ENCODE measurements at regions not wholly inside any gene's neighbourhood (a gene's known extent, or its start where the extent isn't known, plus 50 kb on each side); places are given as distances from the start of the nearest gene placed in this dataset.
"Not testable (repeated sequence)": the region's sequence is repeated elsewhere in the genome, so short reads cannot be mapped to it uniquely, and the experiment has no call there.

GRCh38 chr11:92111287-92111686 is 113.3 kb upstream of the FAT3 start:
- no peak for DNase-seq (ENCODE audit: low spot score)

DNA sequence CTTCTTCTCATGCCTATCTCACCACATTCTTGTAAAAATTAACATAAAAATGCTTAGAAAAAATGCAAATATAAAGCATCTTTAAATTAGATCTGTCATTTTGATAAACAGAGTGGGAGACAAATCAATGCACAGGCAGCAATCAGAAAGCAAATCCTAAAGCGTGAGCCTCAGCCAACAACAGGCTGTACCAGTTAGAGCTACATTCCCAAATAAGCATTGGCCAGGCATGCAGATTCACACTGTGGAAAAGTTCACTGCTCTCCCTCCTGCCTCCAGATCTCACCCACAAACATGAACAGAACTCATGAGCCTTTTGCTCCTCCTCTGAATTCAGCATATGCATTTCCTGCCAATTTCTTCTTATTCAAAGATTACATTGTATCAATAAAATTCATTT is 115.2 kb upstream of the FAT3 start:
- no peak for DNase-seq (ENCODE audit: low spot score)

DNA sequence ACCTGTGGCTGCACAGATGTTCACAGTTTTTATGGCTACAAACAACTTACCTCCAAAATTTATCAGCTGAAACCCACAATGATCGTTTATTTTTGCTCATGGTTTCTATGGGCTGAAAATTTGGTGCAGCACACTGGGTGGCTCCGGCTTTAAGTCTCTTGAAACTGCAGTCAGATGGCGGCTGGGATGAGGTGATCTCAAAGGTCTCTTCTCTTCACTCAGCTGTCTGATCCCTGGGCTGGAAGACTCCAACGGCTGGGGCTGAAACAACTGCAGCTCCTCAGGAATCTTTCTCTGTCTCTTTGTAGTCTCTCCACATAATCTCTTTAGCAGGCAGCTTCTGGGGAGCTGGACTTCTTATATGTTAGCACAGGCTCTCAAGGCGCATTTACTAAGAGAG is 117.3 kb upstream of the FAT3 start:
- no peak for DNase-seq (ENCODE audit: low spot score)

GRCh38 chr11:92104349-92104748 is 120.3 kb upstream of the FAT3 start:
- no peak for DNase-seq (ENCODE audit: low spot score)

DNA sequence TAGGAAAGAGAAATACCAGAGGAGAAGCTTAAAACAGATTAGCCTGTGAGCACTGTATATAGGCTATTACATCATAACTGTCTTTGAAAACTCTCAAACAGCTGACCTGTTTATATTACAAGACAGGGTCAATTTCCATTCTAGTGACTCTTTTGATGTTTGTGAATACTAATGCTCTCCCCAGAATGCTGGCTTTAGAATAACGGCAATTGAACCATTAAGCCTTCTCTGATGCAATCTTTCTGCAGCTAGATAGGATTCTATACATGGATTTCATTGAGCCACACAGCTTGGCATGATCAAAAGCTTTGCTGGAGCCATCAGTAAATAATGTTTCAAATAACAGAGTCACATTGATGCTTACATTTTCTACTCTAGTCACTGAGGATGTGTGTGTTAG is 122.7 kb upstream of the FAT3 start:
- no peak for DNase-seq (ENCODE audit: low spot score)

GRCh38 chr11:92099183-92099582 is 125.4 kb upstream of the FAT3 start:
- DNase-seq (ENCODE audit: low spot score): no peak

- no peak for DNase-seq (ENCODE audit: low spot score)
These were observed 126.4 kb upstream of the FAT3 start for GRCh38 chr11:92098172-92098571.

DNA sequence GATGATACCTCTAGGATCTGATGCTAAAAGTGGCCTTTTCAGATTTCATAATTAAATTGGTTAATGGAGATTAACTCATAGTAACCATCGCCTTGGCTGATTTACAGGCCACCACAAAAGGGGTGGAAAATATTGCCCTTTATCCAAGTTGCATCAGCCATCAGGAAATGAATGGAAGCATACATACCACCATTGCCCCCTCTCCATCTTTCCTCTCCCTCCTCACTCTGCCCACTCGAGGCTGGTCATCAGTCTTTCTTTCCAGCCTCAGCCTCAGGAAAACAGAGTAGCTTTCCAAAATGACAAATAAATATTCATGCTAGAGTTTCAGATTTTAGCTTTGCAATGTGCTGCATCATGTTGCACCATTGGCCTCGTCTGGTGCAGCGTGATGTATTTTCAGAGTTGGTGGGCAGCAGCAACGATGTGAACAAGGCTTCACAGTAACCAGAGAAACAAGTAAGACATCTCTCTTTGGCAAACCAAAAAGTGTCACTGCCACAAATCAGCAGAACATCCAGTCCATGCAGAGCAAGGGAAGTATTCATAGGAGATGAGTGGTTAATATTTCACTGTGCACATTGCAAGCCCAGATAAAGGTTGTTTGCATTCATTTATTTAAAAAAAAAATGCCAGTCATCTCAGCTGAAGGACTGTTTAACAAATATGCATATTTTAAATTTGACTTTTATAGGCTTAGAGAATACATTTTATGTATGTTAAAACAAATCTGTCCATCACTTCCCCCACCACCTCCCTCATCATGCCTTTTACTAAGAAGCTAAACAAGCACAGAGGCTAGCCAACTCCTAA is 136.7 kb upstream of the FAT3 start:
- no peak for DNase-seq (ENCODE audit: low spot score)

GRCh38 chr11:92083123-92083522 is 141.5 kb upstream of the FAT3 start:
- DNase-seq (ENCODE audit: low spot score): no peak

GRCh38 chr11:92082652-92083051 is 142.0 kb upstream of the FAT3 start:
- DNase-seq (ENCODE audit: low spot score): no peak

- DNase-seq (ENCODE audit: low spot score): not testable (repeated sequence)
These were observed 150.1 kb upstream of the FAT3 start for GRCh38 chr11:92074498-92074897.

DNA sequence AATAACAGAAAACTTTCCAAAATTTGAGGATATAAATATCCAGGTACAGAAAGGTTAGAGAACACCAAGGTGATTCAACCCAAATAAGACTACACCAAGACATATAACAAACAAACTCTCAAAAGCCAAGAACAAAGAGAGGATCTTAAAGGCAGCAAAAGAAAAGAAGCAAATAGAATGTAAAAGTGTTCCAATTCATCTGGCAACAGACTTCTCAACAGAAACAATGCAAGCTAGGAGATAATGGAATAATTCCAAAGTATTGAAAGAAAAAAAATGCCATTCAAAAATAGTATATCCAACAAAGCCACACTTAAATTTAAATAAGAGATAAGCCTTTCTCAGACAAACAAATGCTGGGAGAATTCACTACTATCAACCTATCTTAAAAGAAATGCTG is 153.0 kb upstream of the FAT3 start:
- no peak for DNase-seq (ENCODE audit: low spot score)

- DNase-seq (ENCODE audit: low spot score): no peak
These were observed 154.4 kb upstream of the FAT3 start for GRCh38 chr11:92070026-92070889.

GRCh38 chr11:92067016-92067415 is 157.6 kb upstream of the FAT3 start:
- no peak for DNase-seq (ENCODE audit: low spot score)

GRCh38 chr11:92061456-92062062 is 163.1 kb upstream of the FAT3 start:
- DNase-seq (ENCODE audit: low spot score): no peak

- DNase-seq (ENCODE audit: low spot score): no peak
These were observed 166.7 kb upstream of the FAT3 start for GRCh38 chr11:92057849-92058442.

GRCh38 chr11:92053216-92053615 is 171.4 kb upstream of the FAT3 start:
- DNase-seq (ENCODE audit: low spot score): no peak

DNA sequence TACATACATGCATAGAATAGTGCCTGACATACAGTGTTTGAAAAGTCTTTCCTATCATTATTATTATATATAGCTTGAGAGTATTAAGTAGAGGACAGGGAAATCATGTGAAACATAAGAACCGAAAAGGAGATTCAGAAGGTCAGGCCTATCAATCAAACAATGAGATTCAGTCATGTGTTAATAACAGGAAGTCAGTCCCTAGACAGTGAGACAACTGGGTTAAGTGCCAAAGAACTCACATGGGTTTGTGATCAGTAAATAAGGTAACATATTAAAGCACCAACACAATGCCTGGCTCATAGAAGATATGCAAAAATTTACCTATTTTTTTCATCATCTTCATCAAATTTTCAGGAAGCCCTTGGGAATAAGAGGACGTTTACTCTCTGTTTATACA is 174.3 kb upstream of the FAT3 start:
- no peak for DNase-seq (ENCODE audit: low spot score)

DNA sequence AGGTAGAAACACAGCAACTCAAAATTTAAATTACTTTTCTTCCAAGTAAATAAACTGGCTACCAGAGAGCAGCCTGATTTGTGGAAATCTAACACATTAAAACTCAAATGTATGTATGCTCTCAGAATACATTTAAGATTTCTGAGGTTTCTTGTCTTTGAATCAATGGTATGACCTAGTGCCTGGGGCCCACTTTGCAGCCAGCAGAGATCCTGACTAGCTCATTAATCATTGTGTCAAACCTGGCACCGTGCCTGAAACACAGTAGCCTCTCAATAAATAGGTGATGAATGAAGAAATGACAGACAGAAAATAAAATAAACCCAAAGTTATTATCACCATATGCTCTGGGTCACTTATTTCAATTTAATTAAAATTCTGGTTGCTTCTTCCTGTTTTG is 176.2 kb upstream of the FAT3 start:
- DNase-seq (ENCODE audit: low spot score): no peak

DNA sequence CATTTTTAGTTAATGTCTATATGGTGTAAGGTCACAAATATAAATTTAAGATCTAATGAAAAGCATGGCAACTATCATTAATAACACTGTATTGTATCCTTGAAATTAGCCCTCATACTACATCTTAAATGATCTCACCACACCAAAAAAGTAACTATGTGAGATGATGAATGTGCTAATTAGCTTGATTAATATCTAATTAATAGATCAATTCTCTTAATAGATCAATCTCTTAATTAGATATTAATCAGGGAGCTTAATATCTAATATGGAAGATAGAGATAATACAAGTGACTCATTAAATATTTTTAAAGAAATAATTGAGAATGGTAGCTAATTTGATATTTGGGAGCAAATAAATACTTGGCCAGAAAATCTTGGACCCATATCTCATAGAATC is 178.5 kb upstream of the FAT3 start:
- no peak for DNase-seq (ENCODE audit: low spot score)

GRCh38 chr11:92045301-92045700 is 179.3 kb upstream of the FAT3 start:
- no peak for DNase-seq (ENCODE audit: low spot score)

DNA sequence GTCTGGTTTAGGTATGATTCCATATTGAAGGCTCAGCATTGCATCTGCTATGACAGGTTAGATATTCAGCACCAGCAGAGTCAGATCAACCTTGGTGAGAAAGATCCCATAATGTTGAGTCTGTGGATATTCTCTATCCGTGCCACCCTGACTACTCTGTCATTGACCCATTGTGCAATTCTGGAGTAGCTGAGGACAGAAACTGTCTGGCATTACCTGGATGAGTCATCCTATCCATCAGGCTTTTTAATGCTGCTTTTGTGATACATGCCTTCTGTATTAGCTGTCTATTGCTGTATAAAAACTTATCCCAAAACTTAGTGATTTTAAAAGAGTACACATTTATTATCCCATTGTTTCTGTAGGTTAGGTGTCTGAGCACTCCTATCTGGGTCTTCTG is 189.1 kb upstream of the FAT3 start:
- no peak for DNase-seq (ENCODE audit: low spot score)

- DNase-seq (ENCODE audit: low spot score): not testable (repeated sequence)
These were observed 197.5 kb upstream of the FAT3 start for GRCh38 chr11:92027136-92027535.
